ENCODE measurements at regions not wholly inside any gene's neighbourhood (a gene's known extent, or its start where the extent isn't known, plus 50 kb on each side); places are given as distances from the start of the nearest gene placed in this dataset.

DNA sequence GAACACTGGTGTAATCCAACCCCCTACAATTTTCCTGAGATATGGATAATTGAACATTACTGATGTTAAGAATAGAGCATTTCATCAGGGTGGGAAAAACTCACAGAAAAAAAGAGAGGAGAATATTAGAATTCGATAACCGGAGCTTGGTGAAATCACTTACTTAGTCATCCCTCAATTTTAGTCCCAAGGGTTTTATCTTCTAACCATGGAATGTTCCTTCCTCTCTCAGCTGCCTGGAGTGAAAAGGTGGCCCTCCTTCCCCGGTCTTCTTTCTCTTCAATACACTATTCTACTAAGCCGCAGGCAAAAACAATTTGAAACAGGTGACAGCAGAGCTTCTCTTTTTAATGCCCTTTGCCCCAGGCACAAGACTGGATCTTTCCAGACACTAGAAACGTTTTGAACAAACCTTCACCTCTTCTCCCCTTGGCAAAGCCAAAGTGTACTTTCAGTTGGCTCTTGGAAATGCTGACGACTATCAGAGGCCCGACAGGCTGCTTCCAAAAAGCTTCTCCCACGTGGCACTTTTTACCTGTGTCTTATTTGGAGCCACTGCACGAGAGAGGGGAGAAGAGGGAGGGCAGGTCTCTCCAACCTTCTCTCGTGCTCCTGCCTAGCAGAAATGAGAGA lies 543.9 kb downstream of the TLE1 start:
- ChIA-PET POLR2A (no interaction called here), CTCF (no interaction called here)
- H3K79me2 ChIP-seq (ENCODE audit: control insufficient read depth, insufficient read depth, low read length), result no peaks in the 10 kb centered on the region
- H3K4me1 ChIP-seq (ENCODE audit: control insufficient read depth, extremely low read depth, insufficient read depth, low read length), result no peaks in the 10 kb centered on the region
- no peak for TF ChIP-seq JUN (IDR thresholded peaks at IDR 0.05; ENCODE audit: borderline replicate concordance, insufficient read depth, insufficient read length, low read depth)
- no peak for TF ChIP-seq POLR2A (IDR thresholded peaks at IDR 0.05; ENCODE audit: low read depth, low read length)
- TF ChIP-seq, protein P1, sequence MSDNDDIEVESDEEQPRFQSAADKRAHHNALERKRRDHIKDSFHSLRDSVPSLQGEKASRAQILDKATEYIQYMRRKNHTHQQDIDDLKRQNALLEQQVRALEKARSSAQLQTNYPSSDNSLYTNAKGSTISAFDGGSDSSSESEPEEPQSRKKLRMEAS (IDR thresholded peaks at IDR 0.05; ENCODE audit: insufficient read depth, insufficient read length), result no peak
- TF ChIP-seq FOS (IDR thresholded peaks at IDR 0.05; ENCODE audit: borderline replicate concordance, insufficient read depth, low read length), result no peak
- no peak for TF ChIP-seq GATA2 (IDR thresholded peaks at IDR 0.05; ENCODE audit: insufficient read depth, insufficient read length, low read depth, low read length)
- TF ChIP-seq POLR2AphosphoS5 (IDR thresholded peaks at IDR 0.05; ENCODE audit: insufficient read depth, low read depth, low read length), result no peak
- TF ChIP-seq, protein P2, sequence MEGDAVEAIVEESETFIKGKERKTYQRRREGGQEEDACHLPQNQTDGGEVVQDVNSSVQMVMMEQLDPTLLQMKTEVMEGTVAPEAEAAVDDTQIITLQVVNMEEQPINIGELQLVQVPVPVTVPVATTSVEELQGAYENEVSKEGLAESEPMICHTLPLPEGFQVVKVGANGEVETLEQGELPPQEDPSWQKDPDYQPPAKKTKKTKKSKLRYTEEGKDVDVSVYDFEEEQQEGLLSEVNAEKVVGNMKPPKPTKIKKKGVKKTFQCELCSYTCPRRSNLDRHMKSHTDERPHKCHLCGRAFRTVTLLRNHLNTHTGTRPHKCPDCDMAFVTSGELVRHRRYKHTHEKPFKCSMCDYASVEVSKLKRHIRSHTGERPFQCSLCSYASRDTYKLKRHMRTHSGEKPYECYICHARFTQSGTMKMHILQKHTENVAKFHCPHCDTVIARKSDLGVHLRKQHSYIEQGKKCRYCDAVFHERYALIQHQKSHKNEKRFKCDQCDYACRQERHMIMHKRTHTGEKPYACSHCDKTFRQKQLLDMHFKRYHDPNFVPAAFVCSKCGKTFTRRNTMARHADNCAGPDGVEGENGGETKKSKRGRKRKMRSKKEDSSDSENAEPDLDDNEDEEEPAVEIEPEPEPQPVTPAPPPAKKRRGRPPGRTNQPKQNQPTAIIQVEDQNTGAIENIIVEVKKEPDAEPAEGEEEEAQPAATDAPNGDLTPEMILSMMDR (IDR thresholded peaks at IDR 0.05; ENCODE audit: extremely low read depth in 1 of 2, insufficient read depth in 1 of 2, low read depth in 1 of 2, low read length in 2 of 2), result no peak
- TF ChIP-seq MYC (IDR thresholded peaks at IDR 0.05; ENCODE audit: low read depth, low read length), result no peak
- TF ChIP-seq EZH2 (IDR thresholded peaks at IDR 0.05; ENCODE audit: borderline replicate concordance, low read depth, low read length, severe bottlenecking), result no peak
- no peaks in the 10 kb centered on the region for H3K9me3 ChIP-seq (replicated peaks; ENCODE audit: control insufficient read depth, insufficient read depth, low read length)
- H3K9me1 ChIP-seq (replicated peaks; ENCODE audit: control insufficient read depth, extremely low read depth, insufficient read depth, low read length), result no peaks in the 10 kb centered on the region
- dilution Hi-C loops (cut with MboI; ENCODE audit: extremely low pct_ligation_motif_present, low sequenced_read_pairs), result no loop called here
- no peaks in the 10 kb centered on the region for H3K27me3 ChIP-seq (ENCODE audit: control insufficient read depth in 2 of 2, insufficient read depth in 2 of 2, low read length in 2 of 2)
- no peak overlapping the region for H3K4me2 ChIP-seq (ENCODE audit: insufficient read depth, low read length)
- H2AFZ ChIP-seq (ENCODE audit: low read depth, low read length), result no peak overlapping the region
- no TSS peak for BruUV-seq (replicated peaks)
- no peak for DNase-seq (ENCODE audit: low read depth, low spot score)
- H4K20me1 ChIP-seq (replicated peaks; ENCODE audit: control insufficient read depth, extremely low read depth, insufficient read depth, low read length), result no peaks in the 10 kb centered on the region
- FAIRE-seq, result no peak
- H3K9ac ChIP-seq (replicated peaks; ENCODE audit: extremely low read depth, insufficient read depth, low read length), result no peak overlapping the region
- H3K27ac ChIP-seq (ENCODE audit: insufficient read depth, low read depth, low read length), result no peak overlapping the region
- H3K36me3 ChIP-seq (ENCODE audit: control insufficient read depth in 2 of 2, extremely low read depth in 1 of 2, insufficient read depth in 2 of 2, low read length in 2 of 2), result no peaks in the 10 kb centered on the region
- intact Hi-C loops (cut with micrococcal nuclease), result no loop called here
- no peak overlapping the region for H3K4me3 ChIP-seq (replicated peaks in 1 of 3; ENCODE audit: insufficient read depth in 1 of 3, low read depth in 1 of 3, low read length in 3 of 3)
